ENCODE measurements at regions not wholly inside any gene's neighbourhood (a gene's known extent, or its start where the extent isn't known, plus 50 kb on each side); places are given as distances from the start of the nearest gene placed in this dataset.

- H3K27me3 ChIP-seq (ENCODE audit: insufficient read depth, low read length): no peaks in the 10 kb centered on the region
- BruUV-seq (replicated peaks): no TSS peak
- H3K4me1 ChIP-seq (ENCODE audit: control insufficient read depth in 1 of 2, insufficient read depth in 2 of 2, low read length in 2 of 2): no peaks in the 10 kb centered on the region
- ATAC-seq (no peak), DNase-seq (ENCODE audit: low read depth, low spot score) (no peak)
- H3K27ac ChIP-seq (ENCODE audit: low read depth, low read length): no peak overlapping the region
- no peak overlapping the region for H3K4me2 ChIP-seq (ENCODE audit: low read length)
- TF ChIP-seq JUND (IDR thresholded peaks at IDR 0.05): no peak
- TF ChIP-seq ZNF274 (IDR thresholded peaks at IDR 0.05; ENCODE audit: low read depth, low read length): no peak
- TF ChIP-seq RAD21 (IDR thresholded peaks at IDR 0.05; ENCODE audit: low read depth): no peak
- no peak for TF ChIP-seq CEBPB (IDR thresholded peaks at IDR 0.05; ENCODE audit: low read depth)
- TF ChIP-seq SRF (IDR thresholded peaks at IDR 0.05; ENCODE audit: low read depth): no peak
- no peak for TF ChIP-seq ATF3 (IDR thresholded peaks at IDR 0.05)
- no peak for TF ChIP-seq FOSL1 (IDR thresholded peaks at IDR 0.05; ENCODE audit: low read depth)
- no peak for TF ChIP-seq EZH2phosphoT487 (IDR thresholded peaks at IDR 0.05; ENCODE audit: borderline replicate concordance)
- TF ChIP-seq YY1 (IDR thresholded peaks at IDR 0.05; ENCODE audit: extremely low read depth, insufficient replicate concordance, low read depth, low read length): no peak
- TF ChIP-seq SIN3A (IDR thresholded peaks at IDR 0.05; ENCODE audit: low read depth): no peak
- TF ChIP-seq SP1 (IDR thresholded peaks at IDR 0.05; ENCODE audit: low read depth): no peak
- TF ChIP-seq ELF1 (IDR thresholded peaks at IDR 0.05; ENCODE audit: borderline replicate concordance, low read depth): no peak
- TF ChIP-seq REST (IDR thresholded peaks at IDR 0.05; ENCODE audit: low read depth): no peak
- TF ChIP-seq EGR1 (IDR thresholded peaks at IDR 0.05; ENCODE audit: low read depth): no peak
- no peak for TF ChIP-seq CTCF (IDR thresholded peaks at IDR 0.05 in 2 of 3, conservative IDR thresholded peaks at IDR 0.05 in 1 of 3; ENCODE audit: borderline replicate concordance in 1 of 3, insufficient read depth in 1 of 3, low read depth in 2 of 3, low read length in 2 of 3)
- TF ChIP-seq ZBTB33 (IDR thresholded peaks at IDR 0.05; ENCODE audit: extremely low read depth, insufficient replicate concordance, low read length): no peak
- no peak for TF ChIP-seq ZFX (IDR thresholded peaks at IDR 0.05)
- no peaks in the 10 kb centered on the region for H3K36me3 ChIP-seq (ENCODE audit: control insufficient read depth in 1 of 2, insufficient read depth in 2 of 2, low read length in 2 of 2)
- RAD21 ChIA-PET (ENCODE audit: low non-redundant PET in 1 of 2, low total read pairs in 2 of 2, uncharacterized antibody in 2 of 2, unreplicated experiment in 2 of 2): no interaction called here
- H3K9me2 ChIP-seq (ENCODE audit: insufficient read depth): no peaks in the 10 kb centered on the region
- POLR2A ChIA-PET: no interaction called here
- intact Hi-C loops (cut with micrococcal nuclease): no loop called here
- no peak overlapping the region for H3K9ac ChIP-seq (ENCODE audit: low read length)
- no peaks in the 10 kb centered on the region for H3K79me2 ChIP-seq (ENCODE audit: insufficient read depth, low read length)
- no peak overlapping the region for H2AFZ ChIP-seq (ENCODE audit: low read depth, low read length, poor library complexity, severe bottlenecking)
- H3K4me3 ChIP-seq (replicated peaks in 1 of 2; ENCODE audit: low read depth in 1 of 2, low read length in 2 of 2): no peak overlapping the region
- CTCF ChIA-PET: no interaction called here
- H3K9me3 ChIP-seq (ENCODE audit: control insufficient read depth in 1 of 2, insufficient read depth in 1 of 2, low read depth in 1 of 2, low read length in 2 of 2): no peaks in the 10 kb centered on the region
- H4K20me1 ChIP-seq (ENCODE audit: insufficient read depth): no peaks in the 10 kb centered on the region
Observed at GRCh38 chr10:89092439-89092838, 101.8 kb downstream of the FAS start.
